ENCODE measurements at regions not wholly inside any gene's neighbourhood (a gene's known extent, or its start where the extent isn't known, plus 50 kb on each side); places are given as distances from the start of the nearest gene placed in this dataset.
A peak's percentile ranks its signal among the peaks of the same experiment; 100 is the strongest.
"Not testable (repeated sequence)": the region's sequence is repeated elsewhere in the genome, so short reads cannot be mapped to it uniquely, and the experiment has no call there.

DNA sequence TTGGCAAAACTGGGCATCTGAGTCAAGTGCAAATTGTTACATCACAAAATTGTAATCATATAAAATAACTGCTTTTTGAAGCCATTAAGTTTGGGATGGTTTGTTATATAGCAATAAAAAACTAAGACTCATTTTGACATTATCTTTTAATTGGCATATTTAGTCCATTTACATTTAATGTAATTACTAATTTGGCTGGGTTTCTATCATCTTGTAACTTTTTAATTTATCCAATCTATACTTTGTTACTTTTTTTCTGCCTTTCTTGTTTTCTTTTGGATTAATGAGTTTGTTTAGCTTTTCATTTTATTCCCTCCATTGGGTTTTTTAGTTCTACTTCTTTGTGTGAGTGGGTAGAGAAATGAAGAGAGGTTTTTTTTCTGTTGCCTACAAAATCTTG is 76.3 kb downstream of the DRAM2 start:
- no peak for DNase-seq (ENCODE audit: low read depth)

DNA sequence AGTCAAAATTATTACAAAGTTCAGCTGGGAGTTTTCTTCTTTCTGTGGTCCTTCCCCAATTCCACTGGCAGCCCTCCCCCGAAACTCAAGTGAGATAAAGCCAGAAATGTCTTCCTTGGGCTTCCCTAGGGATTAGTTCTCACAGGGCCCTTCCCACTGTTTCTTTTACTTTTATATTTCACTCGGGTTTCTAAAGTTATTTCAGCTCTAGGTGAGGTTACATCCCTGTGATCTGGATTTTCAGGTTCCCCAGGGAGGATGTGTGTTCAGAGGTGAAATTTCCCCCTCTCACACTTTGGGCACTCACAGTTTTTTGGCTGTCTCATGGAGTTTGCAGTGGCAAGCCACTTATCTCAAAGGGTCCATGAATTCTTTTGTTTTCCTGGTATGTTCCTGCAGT is 77.3 kb downstream of the DRAM2 start:
- no peak for DNase-seq (ENCODE audit: low read depth)

DNA sequence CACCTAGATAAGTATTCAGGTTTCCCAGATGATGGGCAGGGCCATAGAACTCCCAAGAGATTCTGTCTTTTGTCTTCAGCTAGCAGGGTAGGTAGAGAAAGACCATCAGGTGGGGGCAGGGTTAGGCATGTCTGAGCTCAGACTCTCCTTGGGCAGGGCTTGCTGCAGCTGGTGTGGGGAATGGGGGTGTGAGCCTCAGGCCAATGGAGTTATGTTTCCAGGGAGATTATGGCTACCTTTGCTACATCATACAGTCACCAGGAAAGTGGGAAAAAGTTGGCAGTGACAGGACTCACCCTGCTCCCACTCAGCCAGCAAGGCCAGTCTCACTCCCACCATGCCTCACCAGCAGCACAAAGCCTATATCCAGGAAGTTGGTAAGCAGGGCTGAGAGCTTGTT is 77.8 kb downstream of the DRAM2 start:
- DNase-seq (ENCODE audit: low read depth): no peak

DNA sequence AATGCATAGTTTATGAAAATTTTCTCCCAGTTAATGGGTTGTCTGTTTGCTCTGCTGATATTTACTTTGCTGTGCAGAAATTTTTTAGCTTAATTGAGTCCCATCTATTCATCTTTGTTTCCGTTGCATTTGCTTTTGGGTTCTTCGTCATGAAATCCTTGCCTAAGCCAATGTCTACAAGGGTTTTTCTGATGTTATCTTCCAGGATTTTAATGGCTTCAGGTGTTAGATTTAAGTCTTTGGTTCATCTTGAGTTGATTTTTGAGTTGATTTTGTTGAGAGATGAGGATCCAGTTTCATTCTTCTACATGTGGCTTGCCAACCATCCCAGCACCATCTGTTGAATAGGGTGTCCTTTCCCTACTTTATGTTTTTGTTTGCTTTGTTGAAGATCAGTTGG is 85.2 kb downstream of the DRAM2 start:
- no peak for DNase-seq (ENCODE audit: low read depth)

DNA sequence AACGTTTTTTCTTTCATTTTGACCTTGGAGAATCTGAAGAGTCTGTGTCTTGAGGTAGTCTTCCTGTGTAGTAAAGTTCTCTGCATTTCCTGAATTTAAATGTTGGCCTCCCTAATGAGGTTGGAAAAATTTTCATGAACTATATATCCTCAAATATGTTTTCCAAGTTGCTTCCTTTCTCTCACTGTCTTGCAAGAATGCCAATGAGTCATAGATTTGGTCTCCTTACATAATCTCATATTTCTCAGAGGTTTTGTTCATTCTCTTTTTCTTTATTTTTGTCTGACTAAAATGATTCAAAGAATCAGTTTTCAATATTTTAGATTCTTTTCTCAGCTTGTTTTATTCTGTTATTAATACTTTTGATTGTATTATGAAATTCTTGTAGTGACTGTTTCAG is 87.6 kb downstream of the DRAM2 start:
- DNase-seq (ENCODE audit: low read depth): peak; percentile 28

DNA sequence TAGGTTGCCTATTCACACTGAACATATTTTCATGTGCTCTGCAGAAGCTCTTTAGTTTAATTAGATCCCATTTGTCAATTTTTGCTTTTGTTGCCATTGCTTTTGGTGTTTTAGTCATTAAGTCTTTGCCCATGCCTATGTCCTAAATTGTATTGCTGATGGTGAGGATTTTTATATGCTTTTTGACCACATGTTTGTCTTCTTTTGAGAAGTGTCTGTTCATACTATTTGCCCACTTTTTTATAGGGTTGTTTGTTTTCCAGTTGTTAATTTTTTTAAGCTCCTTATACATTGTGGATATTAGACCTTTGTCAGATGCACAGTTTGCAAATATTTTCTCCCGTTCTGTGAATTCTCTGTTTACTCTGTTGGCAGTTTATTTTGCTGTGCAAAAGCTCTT is 84.5 kb upstream of the LRIF1 start:
- DNase-seq (ENCODE audit: low read depth): not testable (repeated sequence)

DNA sequence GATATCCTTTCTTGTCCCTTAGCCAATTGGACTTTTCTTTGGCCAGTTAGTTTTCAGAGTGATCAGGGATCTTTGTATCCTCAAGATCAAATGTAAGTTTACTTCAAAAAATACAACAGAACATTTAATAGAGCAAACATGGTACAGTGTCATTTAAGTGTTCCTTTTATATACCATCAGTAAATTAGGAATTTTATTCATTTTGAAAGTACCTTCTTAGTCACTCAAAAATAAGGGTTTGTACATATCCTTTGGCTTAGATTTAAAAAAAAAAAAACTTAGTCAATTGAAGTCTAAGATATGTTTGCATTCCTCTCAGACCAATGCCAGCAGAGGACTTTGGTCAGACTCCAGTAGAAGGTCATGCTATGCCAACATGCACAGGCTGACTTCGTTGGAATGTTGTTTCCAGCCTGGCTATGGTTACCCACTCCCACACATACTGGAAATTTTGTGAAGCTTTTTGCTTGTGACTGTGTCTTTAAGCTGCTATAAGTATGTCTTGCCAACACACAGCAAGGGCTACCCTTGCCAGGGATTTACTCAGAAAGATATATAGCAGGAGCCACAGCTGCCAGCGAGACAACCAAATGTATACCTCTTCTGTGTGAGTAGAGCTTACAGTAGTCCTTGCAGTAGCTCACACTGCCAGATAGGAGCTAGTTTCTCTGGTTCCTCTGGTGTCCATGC is 81.5 kb upstream of the LRIF1 start:
- DNase-seq (ENCODE audit: low read depth): no peak

DNA sequence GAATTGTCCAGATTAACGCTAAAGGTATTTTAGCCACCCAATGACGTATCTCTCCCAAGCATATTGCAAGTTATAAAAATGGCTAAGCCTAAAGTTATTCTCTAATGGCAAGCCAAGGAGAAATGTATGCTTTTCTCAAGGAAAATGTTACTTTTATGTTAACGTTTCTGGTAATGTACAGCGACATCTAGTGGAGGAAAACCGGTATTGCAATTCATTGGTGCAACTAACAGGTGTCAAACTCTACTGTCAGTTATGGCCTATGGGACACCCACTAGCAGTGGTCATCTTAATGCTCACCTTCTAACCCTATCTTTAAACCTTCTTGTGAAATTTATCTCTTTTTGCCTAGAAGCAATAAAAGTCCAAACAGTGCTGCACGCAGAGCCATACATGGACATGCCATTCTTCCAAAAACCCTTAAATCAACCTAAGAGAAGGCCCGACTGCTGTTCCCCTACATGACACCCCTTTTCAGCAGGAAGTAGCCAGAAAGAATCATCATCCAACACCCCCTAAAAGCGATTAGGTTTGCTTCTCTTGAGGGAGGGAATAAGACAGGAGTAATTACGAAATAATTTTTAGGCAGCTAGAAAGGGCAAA is 68.7 kb upstream of the LRIF1 start:
- DNase-seq (ENCODE audit: low read depth): peak; percentile 62

DNA sequence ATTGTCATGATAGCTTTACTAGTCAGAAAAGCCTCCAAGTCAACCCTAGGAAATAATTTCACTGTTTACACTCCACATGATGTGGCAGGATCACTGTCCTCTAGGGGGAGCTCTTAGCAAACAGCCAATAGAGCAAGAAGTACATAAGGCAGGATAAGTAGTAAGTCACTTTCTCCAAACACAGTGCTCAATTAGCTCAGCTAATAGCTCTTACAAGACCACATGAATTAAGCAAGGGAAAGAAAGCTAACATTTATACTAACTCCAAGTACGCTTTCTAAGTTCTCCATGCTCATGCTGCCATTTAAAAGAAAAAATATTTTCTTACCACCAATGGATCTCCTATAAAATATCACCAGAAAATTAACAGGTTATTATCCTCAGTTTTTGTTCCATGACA is 66.9 kb upstream of the LRIF1 start:
- peak; percentile 70 for DNase-seq (ENCODE audit: low read depth)

DNA sequence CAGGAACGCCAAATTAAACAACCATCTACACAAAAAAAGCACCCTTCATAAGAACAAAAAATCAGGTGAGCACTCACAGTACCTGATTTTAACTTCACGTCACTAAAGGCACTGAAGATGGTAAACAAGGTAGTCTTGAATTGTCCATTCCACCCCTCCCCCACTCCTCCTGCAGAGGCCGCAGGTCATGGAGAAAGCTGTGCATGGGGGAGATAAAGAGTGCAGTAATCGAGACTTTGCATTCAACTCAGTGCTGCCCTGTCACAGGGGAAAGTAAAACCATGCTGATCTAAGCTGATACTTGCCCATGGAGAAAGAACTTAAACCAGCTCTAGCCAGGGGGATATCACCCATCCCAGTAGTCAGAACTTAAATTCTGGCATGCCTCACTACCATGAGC is 61.4 kb upstream of the LRIF1 start:
- DNase-seq (ENCODE audit: low read depth): no peak

DNA sequence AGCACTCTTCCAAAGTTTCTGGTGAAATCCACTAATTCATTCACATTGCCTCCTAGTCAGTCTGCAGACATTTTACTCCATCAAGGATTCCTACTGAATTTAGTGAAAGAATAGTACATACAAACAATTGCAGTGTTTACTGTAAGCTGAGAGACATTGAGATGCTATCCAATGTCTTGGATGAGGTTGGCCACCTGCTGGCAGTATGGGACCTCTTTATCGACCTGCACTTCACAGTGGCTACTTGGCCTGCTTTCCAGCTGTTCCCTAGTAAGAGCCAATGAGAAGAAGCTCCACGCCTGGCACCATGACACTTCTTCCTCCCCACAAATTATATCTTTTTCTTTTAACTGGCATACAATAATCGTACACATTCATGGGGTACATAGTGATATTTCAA is 51.5 kb upstream of the LRIF1 start:
- DNase-seq (ENCODE audit: low read depth): peak; percentile 1

All from ELR (cell line).